ENCODE measurements at regions not wholly inside any gene's neighbourhood (a gene's known extent, or its start where the extent isn't known, plus 50 kb on each side); places are given as distances from the start of the nearest gene placed in this dataset.

GRCh38 chr19:27905074-27905473, 1307.9 kb downstream of the UQCRFS1 start:
- no peak overlapping the region for H3K9ac ChIP-seq (ENCODE audit: low read length in 5 of 5)
- no peak overlapping the region for H3K27ac ChIP-seq (ENCODE audit: low read depth, low read length)
- H3K4me1 ChIP-seq (ENCODE audit: control insufficient read depth in 5 of 5, insufficient read depth in 5 of 5, low read length in 5 of 5): no peaks in the 10 kb centered on the region
- H3K9me3 ChIP-seq (ENCODE audit: control insufficient read depth in 5 of 5, low read length in 5 of 5): peaks cover 0 to 4% (median 0%) of the 10 kb centered on the region in 5 donors
- no peak overlapping the region for H3K4me3 ChIP-seq (ENCODE audit: low read depth in 1 of 5, low read length in 5 of 5)
- no peaks in the 10 kb centered on the region for H3K36me3 ChIP-seq (ENCODE audit: control insufficient read depth in 5 of 5, insufficient read depth in 5 of 5, low read length in 5 of 5)
- no peaks in the 10 kb centered on the region for H3K27me3 ChIP-seq (ENCODE audit: control insufficient read depth in 5 of 5, insufficient read depth in 4 of 5, low read length in 5 of 5)

- no peak overlapping the region for H3K27ac ChIP-seq (ENCODE audit: low read depth, low read length)
- no peak overlapping the region for H3K9ac ChIP-seq (ENCODE audit: low read length in 5 of 5)
- no peak overlapping the region for H3K4me3 ChIP-seq (ENCODE audit: low read depth in 1 of 5, low read length in 5 of 5)
- peaks cover 0 to 4% (median 0%) of the 10 kb centered on the region in 5 donors for H3K9me3 ChIP-seq (ENCODE audit: control insufficient read depth in 5 of 5, low read length in 5 of 5)
- no peaks in the 10 kb centered on the region for H3K27me3 ChIP-seq (ENCODE audit: control insufficient read depth in 5 of 5, insufficient read depth in 4 of 5, low read length in 5 of 5)
- H3K36me3 ChIP-seq (ENCODE audit: control insufficient read depth in 5 of 5, insufficient read depth in 5 of 5, low read length in 5 of 5): no peaks in the 10 kb centered on the region
- no peaks in the 10 kb centered on the region for H3K4me1 ChIP-seq (ENCODE audit: control insufficient read depth in 5 of 5, insufficient read depth in 5 of 5, low read length in 5 of 5)
Measured at GRCh38 chr19:27901078-27901477, 1311.9 kb downstream of the UQCRFS1 start.

GRCh38 chr19:27896091-27896490, 1316.9 kb downstream of the UQCRFS1 start:
- no peaks in the 10 kb centered on the region for H3K36me3 ChIP-seq (ENCODE audit: control insufficient read depth in 5 of 5, insufficient read depth in 5 of 5, low read length in 5 of 5)
- H3K27ac ChIP-seq (ENCODE audit: low read depth, low read length): no peak overlapping the region
- no peak overlapping the region for H3K9ac ChIP-seq (ENCODE audit: low read length in 5 of 5)
- peaks cover 0 to 2% (median 0%) of the 10 kb centered on the region in 5 donors for H3K27me3 ChIP-seq (ENCODE audit: control insufficient read depth in 5 of 5, insufficient read depth in 4 of 5, low read length in 5 of 5)
- H3K4me3 ChIP-seq (ENCODE audit: low read depth in 1 of 5, low read length in 5 of 5): no peak overlapping the region
- no peaks in the 10 kb centered on the region for H3K4me1 ChIP-seq (ENCODE audit: control insufficient read depth in 5 of 5, insufficient read depth in 5 of 5, low read length in 5 of 5)
- peaks cover 0 to 5% (median 0%) of the 10 kb centered on the region in 5 donors for H3K9me3 ChIP-seq (ENCODE audit: control insufficient read depth in 5 of 5, low read length in 5 of 5)

- Histone ChIP-seq H3K27ac (ENCODE audit: low read depth, low read length) (no peak overlapping the region), H3K36me3 (ENCODE audit: control insufficient read depth in 5 of 5, insufficient read depth in 5 of 5, low read length in 5 of 5) (no peaks in the 10 kb centered on the region), H3K9ac (ENCODE audit: low read length in 5 of 5) (no peak overlapping the region), H3K27me3 (ENCODE audit: control insufficient read depth in 5 of 5, insufficient read depth in 4 of 5, low read length in 5 of 5) (peaks cover 0 to 2% (median 0%) of the 10 kb centered on the region in 5 donors), H3K4me3 (ENCODE audit: low read depth in 1 of 5, low read length in 5 of 5) (no peak overlapping the region), H3K9me3 (ENCODE audit: control insufficient read depth in 5 of 5, low read length in 5 of 5) (peaks cover 0 to 8% (median 0%) of the 10 kb centered on the region in 5 donors), H3K4me1 (ENCODE audit: control insufficient read depth in 5 of 5, insufficient read depth in 5 of 5, low read length in 5 of 5) (no peaks in the 10 kb centered on the region)
Measured at GRCh38 chr19:27894906-27895754, 1317.8 kb downstream of the UQCRFS1 start.

- Histone ChIP-seq H3K4me1 (ENCODE audit: control insufficient read depth in 5 of 5, insufficient read depth in 5 of 5, low read length in 5 of 5) (no peaks in the 10 kb centered on the region), H3K27ac (ENCODE audit: low read depth, low read length) (no peak overlapping the region), H3K27me3 (ENCODE audit: control insufficient read depth in 5 of 5, insufficient read depth in 4 of 5, low read length in 5 of 5) (peaks cover 0 to 2% (median 0%) of the 10 kb centered on the region in 5 donors), H3K9ac (ENCODE audit: low read length in 5 of 5) (no peak overlapping the region), H3K9me3 (ENCODE audit: control insufficient read depth in 5 of 5, low read length in 5 of 5) (peaks cover 0 to 8% (median 0%) of the 10 kb centered on the region in 5 donors), H3K4me3 (ENCODE audit: low read depth in 1 of 5, low read length in 5 of 5) (no peak overlapping the region), H3K36me3 (ENCODE audit: control insufficient read depth in 5 of 5, insufficient read depth in 5 of 5, low read length in 5 of 5) (no peaks in the 10 kb centered on the region)
Measured at GRCh38 chr19:27892500-27892899, 1320.5 kb downstream of the UQCRFS1 start.

GRCh38 chr19:27891411-27891810, 1321.5 kb downstream of the UQCRFS1 start:
- Histone ChIP-seq H3K4me1 (ENCODE audit: control insufficient read depth in 5 of 5, insufficient read depth in 5 of 5, low read length in 5 of 5) (no peaks in the 10 kb centered on the region), H3K27me3 (ENCODE audit: control insufficient read depth in 5 of 5, insufficient read depth in 4 of 5, low read length in 5 of 5) (peaks cover 0 to 2% (median 0%) of the 10 kb centered on the region in 5 donors), H3K4me3 (ENCODE audit: low read depth in 1 of 5, low read length in 5 of 5) (no peak overlapping the region), H3K9me3 (ENCODE audit: control insufficient read depth in 5 of 5, low read length in 5 of 5) (peaks cover 0 to 13% (median 0%) of the 10 kb centered on the region in 5 donors), H3K36me3 (ENCODE audit: control insufficient read depth in 5 of 5, insufficient read depth in 5 of 5, low read length in 5 of 5) (no peaks in the 10 kb centered on the region), H3K27ac (ENCODE audit: low read depth, low read length) (no peak overlapping the region), H3K9ac (ENCODE audit: low read length in 5 of 5) (no peak overlapping the region)

GRCh38 chr19:27890696-27891095, 1322.3 kb downstream of the UQCRFS1 start:
- Histone ChIP-seq H3K9me3 (ENCODE audit: control insufficient read depth in 5 of 5, low read length in 5 of 5) (peaks cover 0 to 11% (median 0%) of the 10 kb centered on the region in 5 donors), H3K9ac (ENCODE audit: low read length in 5 of 5) (no peak overlapping the region), H3K4me1 (ENCODE audit: control insufficient read depth in 5 of 5, insufficient read depth in 5 of 5, low read length in 5 of 5) (no peaks in the 10 kb centered on the region), H3K27me3 (ENCODE audit: control insufficient read depth in 5 of 5, insufficient read depth in 4 of 5, low read length in 5 of 5) (peaks cover 0 to 2% (median 0%) of the 10 kb centered on the region in 5 donors), H3K36me3 (ENCODE audit: control insufficient read depth in 5 of 5, insufficient read depth in 5 of 5, low read length in 5 of 5) (no peaks in the 10 kb centered on the region), H3K4me3 (ENCODE audit: low read depth in 1 of 5, low read length in 5 of 5) (no peak overlapping the region), H3K27ac (ENCODE audit: low read depth, low read length) (no peak overlapping the region)

GRCh38 chr19:27890206-27890605, 1322.7 kb downstream of the UQCRFS1 start:
- Histone ChIP-seq H3K36me3 (ENCODE audit: control insufficient read depth in 5 of 5, insufficient read depth in 5 of 5, low read length in 5 of 5) (no peaks in the 10 kb centered on the region), H3K4me3 (ENCODE audit: low read depth in 1 of 5, low read length in 5 of 5) (no peak overlapping the region), H3K4me1 (ENCODE audit: control insufficient read depth in 5 of 5, insufficient read depth in 5 of 5, low read length in 5 of 5) (no peaks in the 10 kb centered on the region), H3K27ac (ENCODE audit: low read depth, low read length) (no peak overlapping the region), H3K9ac (ENCODE audit: low read length in 5 of 5) (no peak overlapping the region), H3K27me3 (ENCODE audit: control insufficient read depth in 5 of 5, insufficient read depth in 4 of 5, low read length in 5 of 5) (peaks cover 0 to 2% (median 0%) of the 10 kb centered on the region in 5 donors), H3K9me3 (ENCODE audit: control insufficient read depth in 5 of 5, low read length in 5 of 5) (peaks cover 0 to 9% (median 0%) of the 10 kb centered on the region in 5 donors)

GRCh38 chr19:27889156-27889555, 1323.8 kb downstream of the UQCRFS1 start:
- H3K9me3 ChIP-seq (ENCODE audit: control insufficient read depth in 5 of 5, low read length in 5 of 5): peaks cover 0 to 9% (median 0%) of the 10 kb centered on the region in 5 donors
- peaks cover 0 to 2% (median 0%) of the 10 kb centered on the region in 5 donors for H3K27me3 ChIP-seq (ENCODE audit: control insufficient read depth in 5 of 5, insufficient read depth in 4 of 5, low read length in 5 of 5)
- no peaks in the 10 kb centered on the region for H3K36me3 ChIP-seq (ENCODE audit: control insufficient read depth in 5 of 5, insufficient read depth in 5 of 5, low read length in 5 of 5)
- H3K4me3 ChIP-seq (ENCODE audit: low read depth in 1 of 5, low read length in 5 of 5): no peak overlapping the region
- H3K27ac ChIP-seq (ENCODE audit: low read depth, low read length): no peak overlapping the region
- H3K4me1 ChIP-seq (ENCODE audit: control insufficient read depth in 5 of 5, insufficient read depth in 5 of 5, low read length in 5 of 5): no peaks in the 10 kb centered on the region
- H3K9ac ChIP-seq (ENCODE audit: low read length in 5 of 5): no peak overlapping the region

GRCh38 chr19:27887946-27888345, 1325.0 kb downstream of the UQCRFS1 start:
- Histone ChIP-seq H3K36me3 (ENCODE audit: control insufficient read depth in 5 of 5, insufficient read depth in 5 of 5, low read length in 5 of 5) (no peaks in the 10 kb centered on the region), H3K27me3 (ENCODE audit: control insufficient read depth in 5 of 5, insufficient read depth in 4 of 5, low read length in 5 of 5) (peaks cover 0 to 2% (median 0%) of the 10 kb centered on the region in 5 donors), H3K9me3 (ENCODE audit: control insufficient read depth in 5 of 5, low read length in 5 of 5) (peaks cover 0 to 9% (median 0%) of the 10 kb centered on the region in 5 donors)

More at GRCh38 chr19:27887946-27888345, 1325.0 kb downstream of the UQCRFS1 start:
- no peaks in the 10 kb centered on the region for H3K4me1 ChIP-seq (ENCODE audit: control insufficient read depth in 5 of 5, insufficient read depth in 5 of 5, low read length in 5 of 5)
- H3K4me3 ChIP-seq (ENCODE audit: low read depth in 1 of 5, low read length in 5 of 5): no peak overlapping the region
- H3K27ac ChIP-seq (ENCODE audit: low read depth, low read length): no peak overlapping the region
- no peak overlapping the region for H3K9ac ChIP-seq (ENCODE audit: low read length in 5 of 5)
